Stomach smooth muscle (tissue), 2 donors: ENCODE measurements at regions not wholly inside any gene's neighbourhood (a gene's known extent, or its start where the extent isn't known, plus 50 kb on each side); places are given as distances from the start of the nearest gene placed in this dataset.

Source experiments
- H3K27ac ChIP-seq: one replicate; pipeline ENCODE4 v1.7.0; 2013; ENCODE audit warnings: mild to moderate bottlenecking, low read length, inconsistent platforms
- H3K27me3 ChIP-seq, 2 donors: one replicate each; pipeline ENCODE4 v1.7.0; 2013; ENCODE audit warnings: low read length in 2 of 2; ENCODE audit not compliant: insufficient read depth in 2 of 2, control insufficient read depth in 1 of 2
- H3K36me3 ChIP-seq, 2 donors: one replicate each; pipeline ENCODE4 v1.7.0; 2013; ENCODE audit warnings: low read length in 2 of 2; ENCODE audit not compliant: control insufficient read depth in 2 of 2, insufficient read depth in 2 of 2
- H3K4me1 ChIP-seq: one replicate; pipeline ENCODE4 v1.7.0; 2013; ENCODE audit warnings: low read length; ENCODE audit not compliant: control insufficient read depth, insufficient read depth
- H3K4me3 ChIP-seq, 2 donors: one replicate each; pipeline ENCODE4 v1.7.0; 2013; ENCODE audit warnings: low read length in 2 of 2
- H3K9ac ChIP-seq, 2 donors: one replicate each; pipeline ENCODE4 v1.7.0; 2013; ENCODE audit warnings: low read length in 2 of 2, mild to moderate bottlenecking in 1 of 2
- H3K9me3 ChIP-seq, 2 donors: one replicate each; pipeline ENCODE4 v1.7.0; 2013; ENCODE audit warnings: low read length in 2 of 2; ENCODE audit not compliant: control insufficient read depth in 2 of 2
- donor health status: healthy.
- donor health status: Pancreatic carcinoma.

DNA sequence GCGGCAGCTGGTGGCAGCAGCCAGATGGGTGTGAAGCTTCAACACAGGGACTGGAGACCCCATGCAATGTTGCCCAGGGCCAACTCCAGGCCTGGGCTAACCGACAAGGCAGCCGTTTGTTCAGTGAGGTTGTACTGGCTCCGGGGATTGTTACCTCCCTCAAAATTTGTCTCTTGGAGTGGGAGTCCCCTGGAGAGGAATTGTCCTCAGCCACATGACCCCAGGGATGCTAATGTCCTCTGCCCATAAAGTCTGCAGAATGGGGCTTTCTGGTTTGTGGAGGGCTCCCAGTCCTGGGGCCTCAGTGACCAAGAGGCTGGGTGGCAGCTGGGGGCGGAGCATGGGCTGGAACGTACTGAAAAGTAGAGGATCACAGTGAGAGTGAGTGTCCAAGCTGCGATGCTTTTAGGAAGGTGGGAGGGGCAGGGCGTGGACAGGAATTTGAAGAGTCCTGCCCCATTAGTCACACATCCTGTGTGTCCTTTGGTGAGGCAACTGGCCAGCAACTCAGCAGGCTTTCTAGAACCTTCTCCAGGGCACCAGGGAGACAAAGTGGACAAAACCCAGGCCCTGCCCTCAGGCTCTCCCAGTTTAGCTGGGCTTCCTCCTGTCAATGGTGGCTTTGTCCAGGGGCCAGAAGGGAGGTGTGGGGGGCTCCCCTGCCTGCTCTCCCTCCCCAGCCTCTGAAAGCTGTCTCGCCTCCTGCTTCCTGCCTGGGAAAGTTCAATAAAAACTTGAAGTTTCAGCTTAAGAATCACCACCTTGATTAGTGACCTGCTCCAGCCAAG, 114.0 kb downstream of the NSG2 start:
- H3K9me3 ChIP-seq: no peaks in the 10 kb centered on the region

DNA sequence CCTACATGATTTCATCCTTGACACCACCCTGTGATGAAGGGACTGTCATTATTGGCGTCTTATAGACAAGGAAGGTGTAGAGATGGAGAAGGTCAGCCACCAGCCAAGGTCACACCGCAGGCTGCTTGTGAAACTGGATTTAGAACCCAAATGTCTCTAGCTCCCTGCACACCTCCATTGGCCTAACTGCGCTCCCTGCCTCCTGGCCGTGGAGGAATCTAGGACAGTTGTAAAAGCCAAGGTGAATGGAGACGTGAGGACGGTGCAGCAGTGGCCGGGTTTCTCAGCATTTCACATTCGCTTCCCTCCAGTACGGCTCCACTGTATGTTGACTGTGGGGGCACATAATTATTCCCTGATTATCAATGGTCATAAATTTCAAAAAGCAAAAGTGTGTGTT, 119.9 kb downstream of the NSG2 start:
- Histone ChIP-seq H3K4me3 (no peak overlapping the region), H3K27ac (no peak overlapping the region), H3K36me3 (no peaks in the 10 kb centered on the region), H3K9ac (no peak overlapping the region), H3K4me1 (no peaks in the 10 kb centered on the region), H3K9me3 (no peaks in the 10 kb centered on the region), H3K27me3 (peaks cover 0 to 2% of the 10 kb centered on the region in 2 donors)

More for the DNA sequence above, 114.0 kb downstream of the NSG2 start:
- Histone ChIP-seq H3K27ac (no peak overlapping the region), H3K4me3 (no peak overlapping the region), H3K4me1 (no peaks in the 10 kb centered on the region), H3K9ac (no peak overlapping the region), H3K36me3 (no peaks in the 10 kb centered on the region), H3K27me3 (no peaks in the 10 kb centered on the region)

DNA sequence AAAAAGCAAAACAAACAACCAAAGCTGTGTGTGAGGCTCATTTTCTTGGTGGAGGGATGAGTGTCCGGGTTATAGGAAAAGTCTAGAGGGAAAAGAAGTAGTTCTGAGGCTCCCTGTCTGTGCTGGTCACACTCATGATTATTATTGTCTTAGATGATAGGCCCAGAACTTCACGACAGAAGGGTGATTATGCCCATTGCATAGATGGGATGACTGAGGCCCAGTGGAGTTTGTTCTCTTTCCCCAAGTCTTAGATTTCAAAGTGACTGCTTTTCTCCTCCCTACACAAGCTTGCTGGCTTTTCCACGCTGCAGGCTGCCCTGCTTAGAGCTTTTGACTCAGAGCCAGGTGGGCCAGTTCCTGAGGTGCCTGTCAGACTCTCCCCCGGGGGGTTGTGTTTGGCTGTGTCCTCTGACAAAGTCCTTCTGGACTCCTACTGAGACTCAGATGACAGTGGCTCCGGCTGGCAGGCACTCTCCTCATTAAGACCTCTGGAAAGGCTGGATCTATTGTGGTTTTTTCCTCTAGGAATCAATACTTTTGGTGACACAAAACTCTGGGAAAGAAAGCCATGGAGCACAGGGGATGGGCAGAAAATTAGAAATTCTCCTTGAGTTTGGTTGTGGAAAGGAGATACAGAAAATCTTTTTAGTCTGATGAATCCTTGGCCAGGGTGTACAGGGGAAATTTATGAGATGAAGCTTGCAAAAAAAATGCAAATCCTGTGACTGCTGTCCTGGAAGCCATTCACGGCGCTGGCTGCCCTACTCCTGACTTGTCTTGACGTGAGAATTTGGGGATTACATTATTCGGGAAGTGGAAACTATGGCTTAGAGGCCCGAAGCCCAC, 120.9 kb downstream of the NSG2 start:
- H3K27me3 ChIP-seq: peaks cover 0 to 2% of the 10 kb centered on the region in 2 donors
- no peaks in the 10 kb centered on the region for H3K4me1 ChIP-seq
- no peaks in the 10 kb centered on the region for H3K9me3 ChIP-seq
- H3K9ac ChIP-seq: no peak overlapping the region
- H3K36me3 ChIP-seq: no peaks in the 10 kb centered on the region
- H3K27ac ChIP-seq: no peak overlapping the region
- no peak overlapping the region for H3K4me3 ChIP-seq

DNA sequence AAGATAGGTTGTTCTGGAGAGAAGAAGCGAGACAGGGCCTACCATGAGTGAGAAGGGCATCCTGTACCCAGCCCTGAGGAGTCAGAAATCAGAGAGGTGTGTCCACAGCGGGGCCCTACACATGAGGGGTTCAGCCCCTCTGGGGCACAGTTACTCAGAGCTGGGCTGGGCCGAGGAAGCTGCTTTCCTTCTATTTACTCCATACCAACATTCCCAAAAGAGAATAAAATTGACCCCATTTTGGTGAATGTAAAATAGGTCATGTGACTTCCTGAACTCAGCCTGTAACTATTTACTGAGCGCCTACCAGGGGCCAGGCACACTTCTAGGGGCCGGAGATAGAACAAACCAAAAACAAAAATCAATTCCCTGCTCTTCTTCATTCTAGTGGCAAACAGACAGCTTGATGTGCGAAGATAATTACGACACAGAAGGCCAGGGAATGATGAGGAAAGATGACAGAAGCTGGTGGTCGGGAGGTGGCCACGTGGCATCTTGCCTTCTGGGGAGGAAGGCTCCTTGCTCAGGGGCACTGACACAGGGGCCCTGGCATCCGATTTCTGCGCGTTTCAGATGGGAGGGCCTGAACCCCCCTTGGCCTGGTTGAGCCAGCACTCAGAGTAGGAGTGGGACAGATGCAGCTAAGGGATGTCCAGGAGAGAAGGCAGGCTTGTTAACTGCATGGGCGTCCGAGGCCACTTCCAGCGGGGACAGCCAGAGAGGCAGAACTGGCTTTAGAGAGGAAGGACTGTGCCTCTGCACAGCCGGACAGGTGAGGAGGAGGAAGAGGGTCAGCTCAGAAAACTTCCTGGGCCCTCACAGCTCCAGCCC, 121.8 kb downstream of the NSG2 start:
- no peak overlapping the region for H3K4me3 ChIP-seq
- no peaks in the 10 kb centered on the region for H3K4me1 ChIP-seq
- H3K27me3 ChIP-seq: peaks cover 0 to 2% of the 10 kb centered on the region in 2 donors
- H3K9ac ChIP-seq: no peak overlapping the region
- no peak overlapping the region for H3K27ac ChIP-seq
- no peaks in the 10 kb centered on the region for H3K36me3 ChIP-seq
- no peaks in the 10 kb centered on the region for H3K9me3 ChIP-seq

DNA sequence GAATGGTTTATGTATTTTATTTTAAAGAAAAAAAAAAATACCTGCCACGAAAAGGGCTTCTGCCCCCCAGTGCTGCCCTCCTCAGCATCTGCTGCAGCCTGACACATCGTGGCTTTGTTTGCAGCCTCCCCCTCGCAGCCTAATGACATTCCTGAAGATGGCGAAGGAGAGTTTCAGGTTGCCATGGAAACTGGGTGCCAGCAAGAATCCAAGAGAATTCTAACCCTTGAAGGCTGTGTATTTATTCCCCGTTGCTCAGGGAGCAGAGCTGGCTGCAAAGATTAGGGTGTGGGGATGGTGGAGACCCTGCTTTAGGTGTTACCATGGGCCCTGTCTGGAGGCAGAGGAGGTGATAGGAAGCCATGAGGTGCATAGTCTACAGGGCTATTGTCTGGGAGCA, 126.6 kb downstream of the NSG2 start:
- Histone ChIP-seq H3K9me3 (peaks cover 3 to 4% of the 10 kb centered on the region in 2 donors), H3K27me3 (peaks cover 3 to 6% of the 10 kb centered on the region in 2 donors), H3K9ac (no peak overlapping the region), H3K27ac (no peak overlapping the region), H3K36me3 (no peaks in the 10 kb centered on the region), H3K4me3 (no peak overlapping the region), H3K4me1 (no peaks in the 10 kb centered on the region)

DNA sequence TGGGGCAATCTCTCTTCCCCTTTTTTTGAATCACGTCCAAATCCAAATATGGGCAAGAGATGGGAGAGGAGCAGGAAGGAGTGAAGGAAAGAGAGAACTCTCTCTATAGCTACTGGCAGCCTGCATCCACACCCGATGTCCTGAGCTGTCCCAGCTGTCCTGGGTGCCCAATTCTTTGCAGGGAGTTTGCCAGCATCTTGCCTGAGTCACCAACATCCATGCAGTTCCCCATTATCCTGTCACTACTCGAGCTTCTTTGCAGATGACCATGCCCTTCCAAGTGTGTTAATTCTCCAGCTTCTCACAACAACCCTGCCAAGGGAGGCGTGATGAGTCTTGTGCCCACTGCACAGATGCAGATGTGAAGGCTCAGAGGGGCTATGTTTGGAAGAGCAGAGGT, 127.1 kb downstream of the NSG2 start:
- no peaks in the 10 kb centered on the region for H3K4me1 ChIP-seq
- H3K36me3 ChIP-seq: no peaks in the 10 kb centered on the region
- H3K9me3 ChIP-seq: peaks cover 3 to 4% of the 10 kb centered on the region in 2 donors
- no peak overlapping the region for H3K4me3 ChIP-seq
- no peak overlapping the region for H3K9ac ChIP-seq
- H3K27ac ChIP-seq: no peak overlapping the region
- peaks cover 3 to 6% of the 10 kb centered on the region in 2 donors for H3K27me3 ChIP-seq

DNA sequence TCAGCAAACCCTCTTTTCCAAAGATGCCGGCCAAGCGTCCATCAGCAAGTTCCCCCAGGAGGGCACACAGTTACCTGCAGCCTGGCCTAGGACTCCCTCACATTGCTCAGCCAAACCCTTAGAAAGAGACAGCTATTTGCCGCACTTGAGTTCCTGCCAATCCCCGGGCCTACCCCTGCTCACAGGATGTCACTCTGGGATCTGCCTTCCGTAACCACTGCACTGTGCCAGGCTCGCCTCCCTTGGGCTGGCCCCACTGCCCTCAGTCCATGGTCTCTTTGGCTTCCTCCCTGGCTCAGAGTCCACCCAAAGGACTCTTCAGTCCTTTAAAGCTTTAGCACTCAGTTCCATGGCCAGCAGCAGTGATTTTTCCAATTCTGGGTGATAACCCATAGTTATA, 128.3 kb downstream of the NSG2 start:
- peaks cover 3 to 6% of the 10 kb centered on the region in 2 donors for H3K27me3 ChIP-seq
- no peaks in the 10 kb centered on the region for H3K36me3 ChIP-seq
- H3K27ac ChIP-seq: no peak overlapping the region
- no peak overlapping the region for H3K4me3 ChIP-seq
- H3K4me1 ChIP-seq: no peaks in the 10 kb centered on the region
- H3K9ac ChIP-seq: no peak overlapping the region
- H3K9me3 ChIP-seq: peaks cover 3 to 4% of the 10 kb centered on the region in 2 donors

DNA sequence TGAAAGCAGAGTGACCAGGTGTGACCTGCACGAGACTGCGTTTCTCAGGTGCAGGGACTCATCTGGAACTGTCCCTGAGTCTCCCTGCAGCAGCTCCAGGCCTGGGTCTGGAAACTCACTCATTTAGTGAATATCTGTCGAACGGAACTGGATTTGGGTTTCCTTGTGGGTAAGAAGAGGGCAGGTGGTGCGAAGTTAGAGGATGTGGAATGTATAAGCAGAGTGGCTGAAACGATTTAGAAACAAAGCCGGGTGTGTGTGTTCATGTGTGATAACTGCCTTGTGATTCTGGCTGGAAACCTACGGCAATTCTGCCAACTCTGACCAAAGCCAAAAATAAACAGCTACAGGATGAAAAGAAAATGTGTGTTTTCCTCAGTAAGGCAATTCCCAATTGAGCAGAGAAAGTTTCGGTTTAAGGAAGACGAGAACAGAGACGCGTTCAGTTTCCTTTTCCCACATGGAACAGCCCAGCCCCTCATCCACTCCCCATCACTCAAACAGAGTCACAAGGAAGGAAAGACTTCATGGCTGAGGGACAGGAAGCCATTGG, 130.3 kb downstream of the NSG2 start:
- Histone ChIP-seq H3K4me1 (no peaks in the 10 kb centered on the region), H3K4me3 (no peak overlapping the region)

DNA sequence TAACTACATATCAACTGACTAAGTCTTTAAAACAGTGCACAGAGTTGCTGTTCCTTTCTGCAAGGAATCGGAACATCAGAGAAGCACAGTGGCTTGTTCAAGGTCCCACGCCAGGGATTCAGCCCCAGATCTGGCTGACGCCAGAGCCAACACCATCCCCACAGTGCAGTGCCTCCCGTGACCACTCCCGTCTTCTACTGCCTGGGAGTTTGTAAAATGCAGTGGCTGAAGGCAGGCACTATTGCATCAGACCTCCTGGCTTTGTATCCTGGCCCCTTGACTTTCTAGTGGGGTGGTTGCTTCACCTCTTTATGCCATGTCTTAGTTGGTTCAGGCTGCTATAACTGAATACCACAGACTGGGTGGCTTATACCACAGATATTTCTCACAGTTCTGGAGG, 131.0 kb downstream of the NSG2 start:
- Histone ChIP-seq H3K27me3 (peaks cover 3 to 8% of the 10 kb centered on the region in 2 donors), H3K4me1 (no peaks in the 10 kb centered on the region), H3K4me3 (no peak overlapping the region), H3K9ac (no peak overlapping the region), H3K27ac (no peak overlapping the region), H3K9me3 (peaks cover 3 to 4% of the 10 kb centered on the region in 2 donors), H3K36me3 (no peaks in the 10 kb centered on the region)

More for the DNA sequence above, 130.3 kb downstream of the NSG2 start:
- Histone ChIP-seq H3K27ac (no peak overlapping the region), H3K36me3 (no peaks in the 10 kb centered on the region), H3K9ac (no peak overlapping the region), H3K27me3 (peaks cover 3 to 8% of the 10 kb centered on the region in 2 donors), H3K9me3 (peaks cover 3 to 4% of the 10 kb centered on the region in 2 donors)

DNA sequence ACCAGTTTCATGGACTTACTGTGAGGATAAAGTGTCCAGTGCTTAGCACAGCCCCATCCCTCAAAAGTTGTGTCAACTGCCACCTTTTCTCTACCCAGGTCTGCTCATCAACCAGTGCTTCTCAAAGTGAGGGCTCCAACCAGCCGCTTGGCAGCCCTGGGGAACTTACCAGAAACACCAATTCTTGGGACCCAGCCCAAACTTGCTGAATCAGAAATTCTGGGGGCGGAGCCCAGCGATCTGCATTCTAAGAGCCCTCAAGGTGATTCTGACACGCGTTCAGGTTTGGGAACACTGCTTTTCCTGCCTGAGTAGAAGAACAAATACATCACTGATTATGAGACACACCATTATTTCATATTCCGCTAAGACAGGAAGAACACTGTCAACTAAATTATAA, 132.0 kb downstream of the NSG2 start:
- Histone ChIP-seq H3K4me1 (no peaks in the 10 kb centered on the region), H3K27ac (no peak overlapping the region), H3K27me3 (peaks cover 3 to 8% of the 10 kb centered on the region in 2 donors)

More for the DNA sequence above, 132.0 kb downstream of the NSG2 start:
- H3K9ac ChIP-seq: no peak overlapping the region
- H3K9me3 ChIP-seq: peaks cover 3 to 4% of the 10 kb centered on the region in 2 donors
- H3K36me3 ChIP-seq: no peaks in the 10 kb centered on the region
- no peak overlapping the region for H3K4me3 ChIP-seq
